ENCODE measurements at regions not wholly inside any gene's neighbourhood (a gene's known extent, or its start where the extent isn't known, plus 50 kb on each side); places are given as distances from the start of the nearest gene placed in this dataset.

DNA sequence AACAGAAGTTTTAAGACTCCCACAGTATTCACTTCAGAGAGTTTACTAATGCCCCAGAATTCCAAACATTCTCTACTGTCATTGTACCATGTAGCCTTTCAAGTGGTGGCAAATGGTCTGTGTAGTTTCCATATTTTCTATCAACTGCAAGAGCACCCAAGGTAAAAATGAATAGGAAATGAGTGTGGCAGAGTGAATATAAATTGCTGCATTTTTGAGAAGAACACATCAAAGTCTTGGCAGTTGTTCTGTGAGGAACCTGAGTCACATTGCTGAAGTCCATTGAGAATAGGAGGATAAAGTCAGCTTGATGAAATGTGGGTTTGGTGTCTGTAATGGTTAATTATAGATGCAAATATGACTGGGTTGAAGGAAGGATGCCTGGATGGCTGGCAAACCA is 193.6 kb downstream of the AASDHPPT start:
- TF ChIP-seq EP300 (IDR thresholded peaks at IDR 0.05; ENCODE audit: borderline replicate concordance) (no peak), YY1 (IDR thresholded peaks at IDR 0.05; ENCODE audit: low read depth) (no peak), ZBTB7A (IDR thresholded peaks at IDR 0.05; ENCODE audit: low read depth) (no peak), RAD21 (IDR thresholded peaks at IDR 0.05; ENCODE audit: low read depth) (no peak), NFIC (IDR thresholded peaks at IDR 0.05) (no peak), TEAD4 (IDR thresholded peaks at IDR 0.05) (no peak)
- TF ChIP-seq, protein P1, sequence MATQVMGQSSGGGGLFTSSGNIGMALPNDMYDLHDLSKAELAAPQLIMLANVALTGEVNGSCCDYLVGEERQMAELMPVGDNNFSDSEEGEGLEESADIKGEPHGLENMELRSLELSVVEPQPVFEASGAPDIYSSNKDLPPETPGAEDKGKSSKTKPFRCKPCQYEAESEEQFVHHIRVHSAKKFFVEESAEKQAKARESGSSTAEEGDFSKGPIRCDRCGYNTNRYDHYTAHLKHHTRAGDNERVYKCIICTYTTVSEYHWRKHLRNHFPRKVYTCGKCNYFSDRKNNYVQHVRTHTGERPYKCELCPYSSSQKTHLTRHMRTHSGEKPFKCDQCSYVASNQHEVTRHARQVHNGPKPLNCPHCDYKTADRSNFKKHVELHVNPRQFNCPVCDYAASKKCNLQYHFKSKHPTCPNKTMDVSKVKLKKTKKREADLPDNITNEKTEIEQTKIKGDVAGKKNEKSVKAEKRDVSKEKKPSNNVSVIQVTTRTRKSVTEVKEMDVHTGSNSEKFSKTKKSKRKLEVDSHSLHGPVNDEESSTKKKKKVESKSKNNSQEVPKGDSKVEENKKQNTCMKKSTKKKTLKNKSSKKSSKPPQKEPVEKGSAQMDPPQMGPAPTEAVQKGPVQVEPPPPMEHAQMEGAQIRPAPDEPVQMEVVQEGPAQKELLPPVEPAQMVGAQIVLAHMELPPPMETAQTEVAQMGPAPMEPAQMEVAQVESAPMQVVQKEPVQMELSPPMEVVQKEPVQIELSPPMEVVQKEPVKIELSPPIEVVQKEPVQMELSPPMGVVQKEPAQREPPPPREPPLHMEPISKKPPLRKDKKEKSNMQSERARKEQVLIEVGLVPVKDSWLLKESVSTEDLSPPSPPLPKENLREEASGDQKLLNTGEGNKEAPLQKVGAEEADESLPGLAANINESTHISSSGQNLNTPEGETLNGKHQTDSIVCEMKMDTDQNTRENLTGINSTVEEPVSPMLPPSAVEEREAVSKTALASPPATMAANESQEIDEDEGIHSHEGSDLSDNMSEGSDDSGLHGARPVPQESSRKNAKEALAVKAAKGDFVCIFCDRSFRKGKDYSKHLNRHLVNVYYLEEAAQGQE (IDR thresholded peaks at IDR 0.05; ENCODE audit: low read depth): no peak
- TF ChIP-seq, protein P2, sequence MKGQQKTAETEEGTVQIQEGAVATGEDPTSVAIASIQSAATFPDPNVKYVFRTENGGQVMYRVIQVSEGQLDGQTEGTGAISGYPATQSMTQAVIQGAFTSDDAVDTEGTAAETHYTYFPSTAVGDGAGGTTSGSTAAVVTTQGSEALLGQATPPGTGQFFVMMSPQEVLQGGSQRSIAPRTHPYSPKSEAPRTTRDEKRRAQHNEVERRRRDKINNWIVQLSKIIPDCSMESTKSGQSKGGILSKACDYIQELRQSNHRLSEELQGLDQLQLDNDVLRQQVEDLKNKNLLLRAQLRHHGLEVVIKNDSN (IDR thresholded peaks at IDR 0.05): no peak

All from Ishikawa (cell line).